Thyroid gland (tissue), 4 donors: ENCODE measurements at regions not wholly inside any gene's neighbourhood (a gene's known extent, or its start where the extent isn't known, plus 50 kb on each side); places are given as distances from the start of the nearest gene placed in this dataset.

Source experiments
- CTCF ChIP-seq, 6 experiments: fragments of 200-600 bp in 3 of 6; fragments of 450-650 bp in 3 of 6; sonication (generic) in 3 of 6; IDR thresholded peaks; one replicate each; pipeline ENCODE4 v1.5.1; 2016 to 2019; ENCODE audit warnings: antibody characterized with exemption in 6 of 6, mild to moderate bottlenecking in 2 of 6, inconsistent platforms in 1 of 6, moderate library complexity in 1 of 6
- POLR2A ChIP-seq, 2 donors: fragments of 450-650 bp; IDR thresholded peaks; one replicate each; pipeline ENCODE4 v1.6.1; 2017; ENCODE audit warnings: antibody characterized with exemption in 2 of 2, mild to moderate bottlenecking in 2 of 2, moderate library complexity in 1 of 2

GRCh38 chr20:55174172-55174571 is 698.8 kb downstream of the DOK5 start:
- no peak for TF ChIP-seq POLR2A (IDR thresholded peaks at IDR 0.05)
- no peak for TF ChIP-seq CTCF (IDR thresholded peaks at IDR 0.05)
